ENCODE measurements at regions not wholly inside any gene's neighbourhood (a gene's known extent, or its start where the extent isn't known, plus 50 kb on each side); places are given as distances from the start of the nearest gene placed in this dataset.

DNA sequence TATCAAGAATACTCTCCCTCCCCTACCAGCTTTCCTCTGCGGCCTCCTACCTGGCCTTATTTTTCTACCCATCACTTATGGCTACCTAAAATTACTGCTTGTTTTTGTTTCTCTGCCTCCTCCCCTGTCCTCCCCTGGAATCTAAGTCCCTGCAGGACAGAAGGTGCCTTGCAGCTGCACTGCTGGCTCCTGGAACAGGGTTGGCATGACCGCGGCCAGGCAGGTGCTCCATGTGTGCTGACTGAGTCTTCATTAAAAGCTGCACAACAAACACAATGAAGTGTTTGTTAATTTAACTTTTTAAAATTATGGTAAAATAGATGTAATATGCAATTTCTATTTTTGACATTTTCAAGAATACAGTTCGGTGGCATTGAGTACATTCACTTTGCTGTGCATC lies 171.9 kb upstream of the FHL2 start:
- no peak overlapping the region for H3K27ac Mint-ChIP-seq
- H3K9me3 Mint-ChIP-seq: no peaks in the 10 kb centered on the region
- peaks cover 44% of the 10 kb centered on the region for H3K27me3 Mint-ChIP-seq
- no peaks in the 10 kb centered on the region for H3K36me3 Mint-ChIP-seq (ENCODE audit: low read depth)
- intact Hi-C loops (cut with micrococcal nuclease): no loop called here
- H3K4me3 Mint-ChIP-seq: no peak overlapping the region
- H3K4me1 Mint-ChIP-seq (ENCODE audit: low read depth): peaks cover 11% of the 10 kb centered on the region

GRCh38 chr2:105570326-105570725 lies 171.5 kb upstream of the FHL2 start:
- H3K4me3 Mint-ChIP-seq: no peak overlapping the region
- intact Hi-C loops (cut with micrococcal nuclease): no loop called here
- no peaks in the 10 kb centered on the region for H3K36me3 Mint-ChIP-seq (ENCODE audit: low read depth)
- H3K4me1 Mint-ChIP-seq (ENCODE audit: low read depth): peaks cover 11% of the 10 kb centered on the region
- no peak overlapping the region for H3K27ac Mint-ChIP-seq
- no peaks in the 10 kb centered on the region for H3K9me3 Mint-ChIP-seq
- peaks cover 42% of the 10 kb centered on the region for H3K27me3 Mint-ChIP-seq

GRCh38 chr2:105569606-105570005 lies 170.8 kb upstream of the FHL2 start:
- no peaks in the 10 kb centered on the region for H3K36me3 Mint-ChIP-seq (ENCODE audit: low read depth)
- peaks cover 11% of the 10 kb centered on the region for H3K4me1 Mint-ChIP-seq (ENCODE audit: low read depth)
- H3K27ac Mint-ChIP-seq: no peak overlapping the region

DNA sequence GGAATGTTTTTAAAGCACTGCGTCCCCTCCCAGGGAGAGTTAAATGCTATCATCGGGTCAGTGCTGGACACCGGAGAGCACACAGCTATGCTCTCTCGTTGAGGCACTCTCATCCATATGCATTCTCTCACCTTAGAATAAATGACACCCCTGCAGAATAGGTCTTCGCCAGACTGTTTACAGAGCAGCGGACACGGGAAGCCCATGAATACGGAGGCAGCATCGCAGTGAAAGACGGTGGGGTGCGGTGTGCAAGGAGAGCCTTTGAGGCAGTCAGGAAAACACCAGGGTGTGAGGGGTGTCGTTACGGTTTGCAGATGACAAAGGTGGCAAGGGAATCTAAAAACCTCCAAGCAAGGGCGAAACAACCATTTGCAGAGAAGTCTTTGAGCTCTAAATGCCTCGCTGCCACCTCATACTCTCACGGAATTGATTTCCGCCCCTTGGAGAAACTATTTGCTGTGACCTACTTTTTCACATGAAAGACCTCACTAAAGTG lies 169.2 kb upstream of the FHL2 start:
- H3K27ac Mint-ChIP-seq: no peak overlapping the region
- H3K4me1 Mint-ChIP-seq (ENCODE audit: low read depth): peaks cover 11% of the 10 kb centered on the region
- no peaks in the 10 kb centered on the region for H3K9me3 Mint-ChIP-seq
- H3K36me3 Mint-ChIP-seq (ENCODE audit: low read depth): no peaks in the 10 kb centered on the region
- H3K27me3 Mint-ChIP-seq: peaks cover 34% of the 10 kb centered on the region
- intact Hi-C loops (cut with micrococcal nuclease): no loop called here
- no peak overlapping the region for H3K4me3 Mint-ChIP-seq

More at GRCh38 chr2:105569606-105570005, 170.8 kb upstream of the FHL2 start:
- Mint-ChIP-seq H3K27me3 (peaks cover 38% of the 10 kb centered on the region), H3K9me3 (no peaks in the 10 kb centered on the region), H3K4me3 (no peak overlapping the region)
- intact Hi-C loops (cut with micrococcal nuclease): no loop called here

DNA sequence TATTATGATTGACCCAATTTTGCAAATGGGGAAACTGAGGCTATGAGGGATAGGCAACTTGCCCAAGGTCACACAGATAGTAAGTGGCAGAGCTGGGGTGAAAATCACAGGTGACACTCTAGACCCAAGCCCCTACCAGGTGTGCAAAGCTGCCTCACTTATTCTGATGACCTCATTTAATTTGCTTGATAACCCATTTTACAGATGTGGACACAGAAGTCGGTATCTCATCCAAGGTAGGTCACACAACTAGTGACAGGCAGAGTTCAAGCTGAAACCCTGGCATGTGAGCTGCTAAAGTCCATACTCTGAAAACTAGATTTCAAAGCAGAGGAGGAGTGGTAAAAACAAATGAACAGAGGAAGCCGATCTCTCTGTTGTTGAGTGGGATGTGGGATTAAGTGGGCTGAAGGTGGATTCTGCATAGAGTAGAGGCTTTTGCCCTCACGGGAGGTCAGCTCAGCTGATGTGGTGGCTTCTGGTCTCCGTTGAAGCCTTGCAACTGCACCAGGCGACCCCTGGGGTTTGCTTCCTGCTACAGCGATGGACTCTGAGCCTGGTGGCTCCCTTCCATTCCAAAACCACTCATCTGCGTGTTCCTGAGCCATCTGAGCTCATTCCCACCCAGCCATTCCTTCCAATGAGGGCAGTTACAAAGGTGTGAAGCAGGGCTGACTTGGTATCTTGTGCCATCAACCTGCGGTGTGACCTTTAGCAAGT lies 164.3 kb upstream of the FHL2 start:
- H3K27me3 Mint-ChIP-seq: peaks cover 14% of the 10 kb centered on the region
- H3K4me3 Mint-ChIP-seq: no peak overlapping the region
- H3K36me3 Mint-ChIP-seq (ENCODE audit: low read depth): no peaks in the 10 kb centered on the region
- no peak overlapping the region for H3K27ac Mint-ChIP-seq
- H3K9me3 Mint-ChIP-seq: no peaks in the 10 kb centered on the region
- H3K4me1 Mint-ChIP-seq (ENCODE audit: low read depth): no peaks in the 10 kb centered on the region
- intact Hi-C loops (cut with micrococcal nuclease): no loop called here

GRCh38 chr2:105561401-105561800 lies 162.6 kb upstream of the FHL2 start:
- peaks cover 23% of the 10 kb centered on the region for H3K27me3 Mint-ChIP-seq
- H3K4me3 Mint-ChIP-seq: no peak overlapping the region
- H3K4me1 Mint-ChIP-seq (ENCODE audit: low read depth): no peaks in the 10 kb centered on the region

DNA sequence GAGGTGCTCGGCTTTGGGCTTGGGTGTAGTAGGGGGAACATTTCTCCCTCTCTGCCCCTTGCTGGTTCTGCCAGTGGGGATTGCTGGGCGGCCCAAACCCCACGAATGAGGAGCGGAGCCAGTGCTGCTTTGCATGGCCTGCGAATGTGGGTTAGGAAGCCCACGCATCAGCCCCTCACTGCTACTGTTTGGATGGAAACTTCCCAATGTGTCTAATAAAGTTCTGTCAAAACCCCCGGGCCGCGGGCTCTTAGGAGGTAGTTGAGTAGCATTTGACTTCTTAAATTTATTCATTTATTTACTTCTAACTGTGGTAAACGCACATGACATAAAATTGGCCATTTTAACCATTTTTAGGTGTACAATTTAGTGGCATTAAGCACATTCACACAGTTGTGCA lies 161.3 kb upstream of the FHL2 start:
- Mint-ChIP-seq H3K9me3 (no peaks in the 10 kb centered on the region), H3K27ac (no peak overlapping the region), H3K27me3 (peaks cover 23% of the 10 kb centered on the region), H3K4me3 (no peak overlapping the region), H3K4me1 (ENCODE audit: low read depth) (no peaks in the 10 kb centered on the region), H3K36me3 (ENCODE audit: low read depth) (no peaks in the 10 kb centered on the region)
- intact Hi-C loops (cut with micrococcal nuclease): no loop called here

More at GRCh38 chr2:105561401-105561800, 162.6 kb upstream of the FHL2 start:
- H3K36me3 Mint-ChIP-seq (ENCODE audit: low read depth): no peaks in the 10 kb centered on the region
- intact Hi-C loops (cut with micrococcal nuclease): no loop called here
- no peaks in the 10 kb centered on the region for H3K9me3 Mint-ChIP-seq
- no peak overlapping the region for H3K27ac Mint-ChIP-seq

DNA sequence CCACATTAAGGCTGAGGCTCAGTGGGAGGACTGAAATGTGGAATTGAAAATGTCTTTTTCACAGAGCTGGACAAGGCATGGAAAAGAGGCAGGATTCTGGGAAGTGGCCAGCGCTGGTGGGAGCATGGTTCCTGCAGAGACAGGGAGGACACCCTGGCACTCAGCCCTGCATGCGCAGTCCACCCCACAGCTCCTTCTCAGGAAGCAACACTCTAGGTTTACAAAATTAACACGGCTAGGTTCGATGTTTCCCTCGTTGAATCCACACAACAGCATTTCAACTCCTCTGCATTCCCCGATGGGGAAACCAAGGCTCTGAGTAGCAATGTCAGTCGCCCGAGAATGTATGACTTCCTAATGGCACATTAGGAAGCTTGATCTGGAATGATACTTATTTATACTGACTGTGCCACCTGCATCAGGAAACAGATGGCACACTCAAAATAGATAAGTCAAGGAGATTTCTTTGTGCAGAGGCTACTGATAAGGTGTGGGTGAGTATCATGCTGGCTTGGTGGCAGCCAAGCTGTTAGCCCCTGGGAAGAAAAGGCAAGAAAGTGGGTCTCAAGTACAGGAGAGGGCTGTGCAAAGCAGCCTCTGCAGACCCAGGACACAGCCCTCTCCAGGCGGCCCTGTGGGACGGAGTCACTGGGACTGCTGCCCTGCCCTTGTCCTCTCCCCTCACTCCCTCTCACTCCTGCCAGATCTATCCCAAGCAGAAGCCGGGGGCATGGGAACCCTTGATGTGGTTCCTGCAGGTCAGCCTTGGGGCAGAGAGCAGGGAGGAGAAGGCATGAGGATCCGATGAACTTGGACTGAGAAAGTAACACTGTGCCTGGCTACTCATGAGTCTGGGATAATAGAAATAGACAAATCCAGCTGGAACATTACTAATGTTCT lies 158.4 kb upstream of the FHL2 start:
- Mint-ChIP-seq H3K27me3 (peaks cover 26% of the 10 kb centered on the region), H3K9me3 (no peaks in the 10 kb centered on the region), H3K36me3 (ENCODE audit: low read depth) (no peaks in the 10 kb centered on the region), H3K4me3 (no peak overlapping the region), H3K4me1 (ENCODE audit: low read depth) (no peaks in the 10 kb centered on the region), H3K27ac (no peak overlapping the region)
- intact Hi-C loops (cut with micrococcal nuclease): no loop called here

- Mint-ChIP-seq H3K9me3 (no peaks in the 10 kb centered on the region), H3K36me3 (ENCODE audit: low read depth) (no peaks in the 10 kb centered on the region), H3K4me3 (no peak overlapping the region), H3K27ac (no peak overlapping the region), H3K4me1 (ENCODE audit: low read depth) (no peaks in the 10 kb centered on the region), H3K27me3 (peaks cover 28% of the 10 kb centered on the region)
- intact Hi-C loops (cut with micrococcal nuclease): no loop called here
Observed at GRCh38 chr2:105556366-105556765, 157.5 kb upstream of the FHL2 start.

- Mint-ChIP-seq H3K36me3 (ENCODE audit: low read depth) (no peaks in the 10 kb centered on the region), H3K27me3 (peaks cover 26% of the 10 kb centered on the region), H3K27ac (no peak overlapping the region), H3K4me3 (no peak overlapping the region), H3K4me1 (ENCODE audit: low read depth) (no peaks in the 10 kb centered on the region), H3K9me3 (no peaks in the 10 kb centered on the region)
- intact Hi-C loops (cut with micrococcal nuclease): no loop called here
Observed at GRCh38 chr2:105554235-105554634, 155.4 kb upstream of the FHL2 start.

DNA sequence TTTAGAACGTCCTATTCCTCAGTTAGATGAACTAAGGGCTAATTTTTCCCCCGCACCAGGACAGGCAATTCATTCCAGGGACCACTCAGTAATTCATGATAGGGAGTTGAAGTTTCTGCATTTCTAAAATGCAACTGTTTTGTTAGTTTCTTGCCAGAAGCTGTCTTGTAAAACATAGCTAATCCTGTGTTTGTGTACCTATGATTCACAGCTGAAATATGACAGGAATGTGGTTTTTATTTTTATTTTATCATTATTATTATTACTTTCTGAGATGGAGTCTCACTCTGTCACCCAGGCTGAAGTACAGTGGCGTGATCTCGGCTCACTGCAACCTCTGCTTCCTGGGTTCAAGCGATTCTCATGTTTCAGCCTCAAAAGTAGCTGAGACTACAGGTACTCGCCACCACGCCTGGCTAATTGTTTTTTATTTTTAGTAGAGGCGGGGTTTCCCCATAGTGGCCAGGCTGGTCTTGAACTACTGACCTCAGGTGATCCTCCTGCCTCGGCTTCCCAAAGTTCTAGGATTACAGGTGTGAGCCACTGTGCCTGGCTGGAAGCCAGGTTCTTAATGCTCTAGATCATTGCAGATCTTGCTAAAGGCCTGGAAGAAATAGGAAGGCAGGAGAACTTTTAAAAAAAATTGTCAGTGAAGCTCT lies 154.8 kb upstream of the FHL2 start:
- intact Hi-C loops (cut with micrococcal nuclease): no loop called here
- H3K27me3 Mint-ChIP-seq: peaks cover 23% of the 10 kb centered on the region
- no peaks in the 10 kb centered on the region for H3K36me3 Mint-ChIP-seq (ENCODE audit: low read depth)

DNA sequence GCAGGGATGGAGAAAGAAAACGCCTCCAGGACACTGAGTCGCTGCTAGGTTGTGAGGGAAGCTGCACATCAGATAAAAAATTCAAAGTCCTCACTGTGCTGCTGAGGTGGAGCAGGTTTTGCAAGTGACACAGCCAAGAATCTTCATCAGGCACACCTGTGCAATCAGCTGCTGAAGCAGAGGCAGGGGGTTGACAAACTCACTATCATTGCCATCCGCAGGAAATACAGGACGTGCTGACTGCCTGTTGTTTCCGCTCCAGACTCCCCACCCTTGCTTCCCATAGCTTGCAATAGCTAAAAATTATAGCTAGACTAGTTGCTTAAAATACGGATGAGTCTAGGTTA lies 147.8 kb upstream of the FHL2 start:
- intact Hi-C loops (cut with micrococcal nuclease): no loop called here
- peaks cover 2% of the 10 kb centered on the region for H3K27me3 Mint-ChIP-seq
- H3K9me3 Mint-ChIP-seq: no peaks in the 10 kb centered on the region
- H3K27ac Mint-ChIP-seq: no peak overlapping the region
- H3K36me3 Mint-ChIP-seq (ENCODE audit: low read depth): no peaks in the 10 kb centered on the region
- H3K4me3 Mint-ChIP-seq: no peak overlapping the region
- H3K4me1 Mint-ChIP-seq (ENCODE audit: low read depth): no peaks in the 10 kb centered on the region

More for the DNA sequence above, 154.8 kb upstream of the FHL2 start:
- Mint-ChIP-seq H3K4me3 (no peak overlapping the region), H3K4me1 (ENCODE audit: low read depth) (no peaks in the 10 kb centered on the region), H3K9me3 (no peaks in the 10 kb centered on the region), H3K27ac (no peak overlapping the region)

GRCh38 chr2:105545730-105546627 lies 147.1 kb upstream of the FHL2 start:
- Mint-ChIP-seq H3K4me3 (no peak overlapping the region), H3K27ac (no peak overlapping the region), H3K4me1 (ENCODE audit: low read depth) (no peaks in the 10 kb centered on the region), H3K27me3 (peaks cover 2% of the 10 kb centered on the region), H3K9me3 (no peaks in the 10 kb centered on the region), H3K36me3 (ENCODE audit: low read depth) (no peaks in the 10 kb centered on the region)
- intact Hi-C loops (cut with micrococcal nuclease): loop anchor here (1.0 kb wide), 1 partner anchor 176 kb away; no protein-coding TSS in a partner anchor

All from dendritic cell treated with granulocyte-macrophage colony-stimulating factor and Interleukin-4, amounts not matched to agents 40 ng/mL and 50 ng/mL, for 4 days (primary cell).